HCT116 (cell line): ENCODE measurements at regions not wholly inside any gene's neighbourhood (a gene's known extent, or its start where the extent isn't known, plus 50 kb on each side); places are given as distances from the start of the nearest gene placed in this dataset.

Experiments used
- ATAC-seq: fragments of 200-7000 bp; cut with Tn5 transposase; 2 replicates; pipeline ENCODE4 v1.9.1; 2020; ENCODE audit warnings: mild to moderate bottlenecking, moderate library complexity
- BruUV-seq: library from RNA; stranded (reverse); fragments of 400-500 nt; replicated peaks from 2 replicates; lab custom pipeline; 2021; lab: Mats Ljungman, UMichigan
- CTCF ChIA-PET: fragments of 300-600 bp; sonication (Branson Sonifier 250); formaldehyde crosslinking; loops from one replicate; lab custom pipeline; 2021; ENCODE audit warnings: antibody characterized with exemption; lab: Charles Lee
- POLR2A ChIA-PET: fragments of 300-600, 350-600 bp; sonication (Branson Sonifier 250); formaldehyde crosslinking; loops from one replicate; lab custom pipeline; 2021; ENCODE audit warnings: antibody characterized with exemption; lab: Charles Lee
- RAD21 ChIA-PET, 2 experiments: fragments of 300-600 bp; sonication (Branson Sonifier 250); formaldehyde crosslinking; loops; one replicate each; lab custom pipeline; 2023; ENCODE audit warnings: low total read pairs in 2 of 2; ENCODE audit not compliant: uncharacterized antibody in 2 of 2, unreplicated experiment in 2 of 2, low non-redundant PET in 1 of 2; lab: Charles Lee
- DNase-seq: peaks from one replicate; pipeline ENCODE4 v3.0.0-alpha.2; 2010; ENCODE audit warnings: low read depth, low spot score
- H2AFZ ChIP-seq: fragments of 200-600 bp; shearing (Covaris generic), sonication (generic); 2 replicates; pipeline ENCODE4 v1.6.1; 2017; ENCODE audit warnings: low read depth, mixed run types, mixed read lengths, antibody characterized with exemption, low read length; ENCODE audit not compliant: poor library complexity, severe bottlenecking
- H3K27ac ChIP-seq: 2 replicates; pipeline ENCODE4 v1.5.1; 2012; ENCODE audit warnings: low read depth, low read length
- H3K27me3 ChIP-seq: fragments of 200-600 bp; sonication (generic); 2 replicates; pipeline ENCODE4 v1.6.1; 2016; ENCODE audit warnings: mixed run types, low read length, mixed read lengths; ENCODE audit not compliant: insufficient read depth
- H3K36me3 ChIP-seq, 2 experiments: fragments of 200-500 bp in 1 of 2; fragments of 200-600 bp in 1 of 2; sonication (Bioruptor generic) in 1 of 2; sonication (generic) in 1 of 2; 2 replicates each; pipeline versions ENCODE4 v1.5.1 to v1.6.1; 2014 to 2016; ENCODE audit warnings: low read length in 2 of 2, inconsistent platforms in 1 of 2, mixed read lengths in 1 of 2, mixed run types in 1 of 2; ENCODE audit not compliant: insufficient read depth in 2 of 2, control insufficient read depth in 1 of 2
- H3K4me1 ChIP-seq, 2 experiments: fragments of 200-600 bp in 1 of 2; sonication (generic) in 1 of 2; 2 replicates each; pipeline versions ENCODE4 v1.5.1 to v1.6.1; 2012 to 2017; ENCODE audit warnings: low read length in 2 of 2, inconsistent platforms in 1 of 2, mild to moderate bottlenecking in 1 of 2, mixed read lengths in 1 of 2, mixed run types in 1 of 2, moderate library complexity in 1 of 2; ENCODE audit not compliant: insufficient read depth in 2 of 2, control insufficient read depth in 1 of 2
- H3K4me2 ChIP-seq: fragments of 200-600 bp; sonication (generic); 2 replicates; pipeline ENCODE4 v1.6.1; 2017; ENCODE audit warnings: mixed run types, low read length, mixed read lengths
- H3K4me3 ChIP-seq, 2 experiments: fragments of 200-600 bp in 1 of 2; sonication (generic) in 1 of 2; replicated peaks in 1 of 2; 2 replicates each; pipeline ENCODE4 v1.5.1; 2011 to 2016; ENCODE audit warnings: low read length in 2 of 2, control low read depth in 1 of 2, low read depth in 1 of 2, mild to moderate bottlenecking in 1 of 2, mixed read lengths in 1 of 2, mixed run types in 1 of 2
- H3K79me2 ChIP-seq: fragments of 200-600 bp; sonication (generic); 2 replicates; pipeline ENCODE4 v1.6.1; 2017; ENCODE audit warnings: mild to moderate bottlenecking, mixed run types, low read length, moderate library complexity, mixed read lengths; ENCODE audit not compliant: insufficient read depth
- H3K9ac ChIP-seq: fragments of 200-600 bp; sonication (generic); 2 replicates; pipeline ENCODE4 v1.6.1; 2016; ENCODE audit warnings: low read length, mixed read lengths
- H3K9me2 ChIP-seq: fragments of 200-600 bp; sonication (generic), shearing (Covaris generic); 2 replicates; pipeline ENCODE4 v1.6.1; 2017; ENCODE audit warnings: mixed run types, mild to moderate bottlenecking, moderate library complexity; ENCODE audit not compliant: insufficient read depth
- H3K9me3 ChIP-seq, 2 experiments: fragments of 200-500 bp in 1 of 2; fragments of 200-600 bp in 1 of 2; sonication (Bioruptor generic) in 1 of 2; sonication (generic) in 1 of 2; 2 replicates each; pipeline ENCODE4 v1.6.1; 2014 to 2017; ENCODE audit warnings: low read length in 2 of 2, mixed read lengths in 2 of 2, inconsistent platforms in 1 of 2, low read depth in 1 of 2, mild to moderate bottlenecking in 1 of 2, mixed run types in 1 of 2, moderate library complexity in 1 of 2; ENCODE audit not compliant: control insufficient read depth in 1 of 2, insufficient read depth in 1 of 2
- H4K20me1 ChIP-seq: fragments of 200-600 bp; sonication (generic), shearing (Covaris generic); 2 replicates; pipeline ENCODE4 v1.6.1; 2017; ENCODE audit warnings: mixed run types, mild to moderate bottlenecking, moderate library complexity; ENCODE audit not compliant: insufficient read depth
- ATF3 ChIP-seq: IDR thresholded peaks from 2 replicates; pipeline ENCODE4 v1.6.1; 2012
- CBX3 ChIP-seq: IDR thresholded peaks from 2 replicates; pipeline ENCODE4 v1.6.1; 2012; ENCODE audit warnings: low read depth
- CEBPB ChIP-seq: IDR thresholded peaks from 2 replicates; pipeline ENCODE4 v1.6.1; 2012; ENCODE audit warnings: low read depth
- EZH2 ChIP-seq: fragments of 200-600 bp; sonication (generic); IDR thresholded peaks from 2 replicates; pipeline ENCODE4 v1.6.1; 2017; ENCODE audit warnings: antibody characterized with exemption, mixed run types
- EZH2phosphoT487 ChIP-seq: fragments of 200-600 bp; IDR thresholded peaks from 2 replicates; pipeline ENCODE4 v1.6.1; 2018; ENCODE audit warnings: antibody characterized with exemption, borderline replicate concordance
- JUND ChIP-seq: IDR thresholded peaks from 2 replicates; pipeline ENCODE4 v1.6.1; 2012
- POLR2A ChIP-seq: IDR thresholded peaks from 2 replicates; pipeline ENCODE4 v1.7.0; 2011; ENCODE audit warnings: borderline replicate concordance; ENCODE audit not compliant: insufficient read depth, insufficient read length; ENCODE audit errors: extremely low read depth
- SIN3A ChIP-seq: IDR thresholded peaks from 2 replicates; pipeline ENCODE4 v1.6.1; 2012; ENCODE audit warnings: low read depth
- SP1 ChIP-seq: IDR thresholded peaks from 2 replicates; pipeline ENCODE4 v1.6.1; 2012; ENCODE audit warnings: low read depth
- YY1 ChIP-seq: IDR thresholded peaks from 2 replicates; pipeline ENCODE4 v1.6.1; 2011; ENCODE audit warnings: low read length, low read depth, moderate library complexity, mild to moderate bottlenecking; ENCODE audit not compliant: insufficient replicate concordance; ENCODE audit errors: extremely low read depth
- ZBTB33 ChIP-seq: IDR thresholded peaks from 2 replicates; pipeline ENCODE4 v1.6.1; 2011; ENCODE audit warnings: mild to moderate bottlenecking, low read length, moderate library complexity; ENCODE audit not compliant: insufficient replicate concordance; ENCODE audit errors: extremely low read depth
- intact Hi-C: fragments of 100-400 bp; cut with micrococcal nuclease; formaldehyde crosslinking; loops from 2 replicates; pipeline ENCODE4 v1.10.0; 2022

GRCh38 chr7:68438016-68438415, 1160.3 kb upstream of the AUTS2 start:
- no peaks in the 10 kb centered on the region for H3K4me1 ChIP-seq
- H3K27me3 ChIP-seq = no peaks in the 10 kb centered on the region
- H3K9ac ChIP-seq = no peak overlapping the region
- H3K27ac ChIP-seq = no peak overlapping the region
- H3K4me3 ChIP-seq = no peak overlapping the region
- no peak overlapping the region for H3K4me2 ChIP-seq
- TF ChIP-seq SIN3A = no peak
- TF ChIP-seq EZH2 = no peak
- TF ChIP-seq ATF3 = no peak
- TF ChIP-seq POLR2A = no peak
- TF ChIP-seq SP1 = no peak
- no peak for TF ChIP-seq ZBTB33
- no peak for TF ChIP-seq YY1
- no peak for TF ChIP-seq CEBPB
- no peak for TF ChIP-seq JUND
- no peak for TF ChIP-seq CBX3
- no peak for TF ChIP-seq EZH2phosphoT487
- CTCF ChIA-PET = no interaction called here
- H3K9me3 ChIP-seq = peaks cover 0 to 22% of the 10 kb centered on the region in 2 experiments; a peak in 2 of 4 replicates
- no TSS peak for BruUV-seq
- RAD21 ChIA-PET = no interaction called here
- POLR2A ChIA-PET = no interaction called here
- DNase-seq = no peak
- intact Hi-C loops = no loop called here
- no peaks in the 10 kb centered on the region for H4K20me1 ChIP-seq
- H3K79me2 ChIP-seq = no peaks in the 10 kb centered on the region
- no peak overlapping the region for H2AFZ ChIP-seq
- ATAC-seq = no peak
- no peaks in the 10 kb centered on the region for H3K36me3 ChIP-seq
- H3K9me2 ChIP-seq = no peaks in the 10 kb centered on the region
